GM23338 (cell line): ENCODE measurements at regions not wholly inside any gene's neighbourhood (a gene's known extent, or its start where the extent isn't known, plus 50 kb on each side); places are given as distances from the start of the nearest gene placed in this dataset.

ENCODE experiments used
- ATAC-seq: fragments of 200-7000 bp; cut with Tn5 transposase; 3 replicates; pipeline ENCODE4 v1.9.1; 2020
- DNase-seq: peaks from one replicate; pipeline ENCODE4 v3.0.0-alpha.2; 2015; ENCODE audit warnings: low spot score
- H2AFZ ChIP-seq: fragments of 200-600 bp; sonication (generic); 2 replicates; pipeline ENCODE4 v1.8.0; 2016; ENCODE audit warnings: antibody characterized with exemption, mild to moderate bottlenecking, moderate library complexity
- H3F3A ChIP-seq: fragments of 200-600 bp; sonication (generic); replicated peaks from 2 replicates; pipeline ENCODE4 v1.8.0; 2017; ENCODE audit warnings: antibody characterized with exemption, mixed run types, low read depth
- H3K27ac ChIP-seq: fragments of 200-600 bp; sonication (generic); 2 replicates; pipeline ENCODE4 v1.6.1; 2016; ENCODE audit warnings: low read depth
- H3K27me3 ChIP-seq: fragments of 200-600 bp; sonication (generic); 2 replicates; pipeline ENCODE4 v1.8.0; 2016; ENCODE audit warnings: mild to moderate bottlenecking, mixed run types, moderate library complexity; ENCODE audit not compliant: insufficient read depth
- H3K36me3 ChIP-seq: fragments of 200-600 bp; sonication (generic); 2 replicates; pipeline ENCODE4 v1.8.0; 2016; ENCODE audit warnings: mild to moderate bottlenecking; ENCODE audit not compliant: insufficient read depth
- H3K4me1 ChIP-seq: fragments of 200-600 bp; sonication (generic); 2 replicates; pipeline ENCODE4 v1.8.0; 2016; ENCODE audit warnings: mild to moderate bottlenecking, moderate library complexity; ENCODE audit not compliant: insufficient read depth
- H3K4me2 ChIP-seq: fragments of 200-600 bp; sonication (generic); 2 replicates; pipeline ENCODE4 v1.7.1; 2017; ENCODE audit warnings: mixed run types
- H3K4me3 ChIP-seq: fragments of 200-600 bp; sonication (generic); 2 replicates; pipeline ENCODE4 v1.6.1; 2016; ENCODE audit warnings: mixed run types
- H3K79me2 ChIP-seq: fragments of 200-600 bp; sonication (generic); replicated peaks from 2 replicates; pipeline ENCODE4 v1.8.0; 2017; ENCODE audit warnings: mild to moderate bottlenecking; ENCODE audit not compliant: insufficient read depth
- H3K9me2 ChIP-seq: fragments of 200-600 bp; sonication (generic); 2 replicates; pipeline ENCODE4 v1.8.0; 2017; ENCODE audit not compliant: insufficient read depth
- H4K20me1 ChIP-seq: fragments of 200-600 bp; sonication (generic); replicated peaks from 2 replicates; pipeline ENCODE4 v1.8.0; 2017; ENCODE audit warnings: mild to moderate bottlenecking; ENCODE audit not compliant: insufficient read depth
- H3K27ac Mint-ChIP-seq: 2 replicates; pipeline ENCODE4 v1.8.0; 2020; ENCODE audit warnings: inconsistent platforms, mild to moderate bottlenecking, moderate library complexity, mixed read lengths
- H3K27me3 Mint-ChIP-seq: 3 replicates; pipeline ENCODE4 v1.8.0; 2022; ENCODE audit warnings: low read depth, mild to moderate bottlenecking, moderate library complexity, mixed read lengths, inconsistent platforms; ENCODE audit not compliant: insufficient read depth, poor library complexity
- H3K36me3 Mint-ChIP-seq: 3 replicates; pipeline ENCODE4 v1.8.0; 2021; ENCODE audit warnings: low read depth, mild to moderate bottlenecking, inconsistent platforms, moderate library complexity, mixed read lengths
- H3K4me1 Mint-ChIP-seq: 3 replicates; pipeline ENCODE4 v1.8.0; 2020; ENCODE audit warnings: mild to moderate bottlenecking, inconsistent platforms, mixed read lengths
- H3K4me3 Mint-ChIP-seq: 3 replicates; pipeline ENCODE4 v1.8.0; 2021; ENCODE audit warnings: moderate library complexity, mild to moderate bottlenecking, inconsistent platforms, mixed read lengths
- H3K9me3 Mint-ChIP-seq: 3 replicates; pipeline ENCODE4 v1.8.0; 2020; ENCODE audit warnings: moderate library complexity, mild to moderate bottlenecking, inconsistent platforms, mixed read lengths
- CTCF ChIP-seq, 2 experiments: fragments of 200-600 bp in 1 of 2; sonication (generic) in 1 of 2; conservative IDR thresholded peaks; 2 replicates each; pipeline versions ENCODE4 v1.5.1 to v1.6.1; 2016 to 2017; ENCODE audit warnings: antibody characterized with exemption in 2 of 2, low read depth in 2 of 2, mild to moderate bottlenecking in 2 of 2, moderate library complexity in 1 of 2
- ETS1 ChIP-seq: IDR thresholded peaks from 2 replicates; pipeline ENCODE4 v1.6.1; 2016; ENCODE audit warnings: antibody characterized with exemption
- EZH2 ChIP-seq: fragments of 200-600 bp; sonication (generic); IDR thresholded peaks from one replicate; pipeline ENCODE4 v1.8.0; 2017; ENCODE audit warnings: antibody characterized with exemption, mild to moderate bottlenecking, low read depth; ENCODE audit not compliant: unreplicated experiment
- EZH2phosphoT487 ChIP-seq: fragments of 200-600 bp; sonication (generic); IDR thresholded peaks from one replicate; pipeline ENCODE4 v1.8.1; 2018; ENCODE audit warnings: antibody characterized with exemption; ENCODE audit not compliant: unreplicated experiment
- JUNB ChIP-seq: IDR thresholded peaks from one replicate; pipeline ENCODE4 v1.6.1; 2016; ENCODE audit warnings: antibody characterized with exemption; ENCODE audit not compliant: unreplicated experiment
- NANOG ChIP-seq: IDR thresholded peaks from 2 replicates; pipeline ENCODE4 v1.6.1; 2016; ENCODE audit warnings: antibody characterized with exemption, borderline replicate concordance
- POLR2AphosphoS5 ChIP-seq: IDR thresholded peaks from 2 replicates; pipeline ENCODE4 v1.6.1; 2016; ENCODE audit warnings: antibody characterized with exemption, low read depth
- REST ChIP-seq: IDR thresholded peaks from one replicate; pipeline ENCODE4 v1.6.1; 2018; ENCODE audit warnings: antibody characterized with exemption; ENCODE audit not compliant: unreplicated experiment
- ZNF114 ChIP-seq: fragments of 250-450 bp; sonication (Bioruptor Pico); IDR thresholded peaks from 2 replicates; pipeline ENCODE4 v1.5.0; 2020; ENCODE audit warnings: mild to moderate bottlenecking, moderate library complexity
- ZNF331 ChIP-seq: fragments of 250-450 bp; sonication (Bioruptor Pico); IDR thresholded peaks from 2 replicates; pipeline ENCODE4 v1.5.0; 2020; ENCODE audit warnings: low read depth, mild to moderate bottlenecking, moderate library complexity
- TF ChIP-seq, protein P1 (sequence below): fragments of 250-450 bp; sonication (Bioruptor Pico); IDR thresholded peaks from 2 replicates; pipeline ENCODE4 v1.5.0; 2020; ENCODE audit warnings: mild to moderate bottlenecking, moderate library complexity

- ATAC-seq (no peak), DNase-seq (no peak)
- Histone ChIP-seq H3K27ac (no peak overlapping the region), H3F3A (no peaks in the 10 kb centered on the region), H2AFZ (no peak overlapping the region), H3K27me3 (peaks cover 20% of the 10 kb centered on the region), H3K79me2 (no peaks in the 10 kb centered on the region), H3K4me3 (no peak overlapping the region), H3K9me2 (no peaks in the 10 kb centered on the region; the same call in 1 of the 2 replicates), H3K4me2 (no peak overlapping the region), H3K4me1 (no peaks in the 10 kb centered on the region), H3K36me3 (no peaks in the 10 kb centered on the region), H4K20me1 (no peaks in the 10 kb centered on the region; the same call in 1 of the 2 replicates)
- no peaks in the 10 kb centered on the region for H3K36me3 Mint-ChIP-seq
- no peak overlapping the region for H3K4me3 Mint-ChIP-seq
- H3K4me1 Mint-ChIP-seq = peaks cover 7% of the 10 kb centered on the region; the same call in 2 of the 3 replicates
- H3K27me3 Mint-ChIP-seq = peaks cover 9% of the 10 kb centered on the region
- H3K9me3 Mint-ChIP-seq = no peaks in the 10 kb centered on the region
- TF ChIP-seq, protein P1, sequence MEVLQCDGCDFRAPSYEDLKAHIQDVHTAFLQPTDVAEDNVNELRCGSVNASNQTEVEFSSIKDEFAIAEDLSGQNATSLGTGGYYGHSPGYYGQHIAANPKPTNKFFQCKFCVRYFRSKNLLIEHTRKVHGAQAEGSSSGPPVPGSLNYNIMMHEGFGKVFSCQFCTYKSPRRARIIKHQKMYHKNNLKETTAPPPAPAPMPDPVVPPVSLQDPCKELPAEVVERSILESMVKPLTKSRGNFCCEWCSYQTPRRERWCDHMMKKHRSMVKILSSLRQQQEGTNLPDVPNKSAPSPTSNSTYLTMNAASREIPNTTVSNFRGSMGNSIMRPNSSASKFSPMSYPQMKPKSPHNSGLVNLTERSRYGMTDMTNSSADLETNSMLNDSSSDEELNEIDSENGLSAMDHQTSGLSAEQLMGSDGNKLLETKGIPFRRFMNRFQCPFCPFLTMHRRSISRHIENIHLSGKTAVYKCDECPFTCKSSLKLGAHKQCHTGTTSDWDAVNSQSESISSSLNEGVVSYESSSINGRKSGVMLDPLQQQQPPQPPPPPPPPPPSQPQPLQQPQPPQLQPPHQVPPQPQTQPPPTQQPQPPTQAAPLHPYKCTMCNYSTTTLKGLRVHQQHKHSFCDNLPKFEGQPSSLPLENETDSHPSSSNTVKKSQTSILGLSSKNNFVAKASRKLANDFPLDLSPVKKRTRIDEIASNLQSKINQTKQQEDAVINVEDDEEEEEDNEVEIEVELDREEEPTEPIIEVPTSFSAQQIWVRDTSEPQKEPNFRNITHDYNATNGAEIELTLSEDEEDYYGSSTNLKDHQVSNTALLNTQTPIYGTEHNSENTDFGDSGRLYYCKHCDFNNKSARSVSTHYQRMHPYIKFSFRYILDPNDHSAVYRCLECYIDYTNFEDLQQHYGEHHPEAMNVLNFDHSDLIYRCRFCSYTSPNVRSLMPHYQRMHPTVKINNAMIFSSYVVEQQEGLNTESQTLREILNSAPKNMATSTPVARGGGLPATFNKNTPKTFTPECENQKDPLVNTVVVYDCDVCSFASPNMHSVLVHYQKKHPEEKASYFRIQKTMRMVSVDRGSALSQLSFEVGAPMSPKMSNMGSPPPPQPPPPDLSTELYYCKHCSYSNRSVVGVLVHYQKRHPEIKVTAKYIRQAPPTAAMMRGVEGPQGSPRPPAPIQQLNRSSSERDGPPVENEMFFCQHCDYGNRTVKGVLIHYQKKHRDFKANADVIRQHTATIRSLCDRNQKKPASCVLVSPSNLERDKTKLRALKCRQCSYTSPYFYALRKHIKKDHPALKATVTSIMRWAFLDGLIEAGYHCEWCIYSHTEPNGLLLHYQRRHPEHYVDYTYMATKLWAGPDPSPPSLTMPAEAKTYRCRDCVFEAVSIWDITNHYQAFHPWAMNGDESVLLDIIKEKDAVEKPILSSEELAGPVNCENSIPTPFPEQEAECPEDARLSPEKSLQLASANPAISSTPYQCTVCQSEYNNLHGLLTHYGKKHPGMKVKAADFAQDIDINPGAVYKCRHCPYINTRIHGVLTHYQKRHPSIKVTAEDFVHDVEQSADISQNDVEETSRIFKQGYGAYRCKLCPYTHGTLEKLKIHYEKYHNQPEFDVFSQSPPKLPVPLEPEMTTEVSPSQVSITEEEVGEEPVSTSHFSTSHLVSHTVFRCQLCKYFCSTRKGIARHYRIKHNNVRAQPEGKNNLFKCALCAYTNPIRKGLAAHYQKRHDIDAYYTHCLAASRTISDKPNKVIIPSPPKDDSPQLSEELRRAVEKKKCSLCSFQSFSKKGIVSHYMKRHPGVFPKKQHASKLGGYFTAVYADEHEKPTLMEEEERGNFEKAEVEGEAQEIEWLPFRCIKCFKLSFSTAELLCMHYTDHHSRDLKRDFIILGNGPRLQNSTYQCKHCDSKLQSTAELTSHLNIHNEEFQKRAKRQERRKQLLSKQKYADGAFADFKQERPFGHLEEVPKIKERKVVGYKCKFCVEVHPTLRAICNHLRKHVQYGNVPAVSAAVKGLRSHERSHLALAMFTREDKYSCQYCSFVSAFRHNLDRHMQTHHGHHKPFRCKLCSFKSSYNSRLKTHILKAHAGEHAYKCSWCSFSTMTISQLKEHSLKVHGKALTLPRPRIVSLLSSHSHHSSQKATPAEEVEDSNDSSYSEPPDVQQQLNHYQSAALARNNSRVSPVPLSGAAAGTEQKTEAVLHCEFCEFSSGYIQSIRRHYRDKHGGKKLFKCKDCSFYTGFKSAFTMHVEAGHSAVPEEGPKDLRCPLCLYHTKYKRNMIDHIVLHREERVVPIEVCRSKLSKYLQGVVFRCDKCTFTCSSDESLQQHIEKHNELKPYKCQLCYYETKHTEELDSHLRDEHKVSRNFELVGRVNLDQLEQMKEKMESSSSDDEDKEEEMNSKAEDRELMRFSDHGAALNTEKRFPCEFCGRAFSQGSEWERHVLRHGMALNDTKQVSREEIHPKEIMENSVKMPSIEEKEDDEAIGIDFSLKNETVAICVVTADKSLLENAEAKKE (CRISPR knock-in tag) = no peak
- TF ChIP-seq ZNF114 (CRISPR knock-in tag) (no peak), JUNB (no peak), CTCF (conservative IDR thresholded peaks at IDR 0.05; ENCODE audit: low read depth in 2 of 2) (no peak), POLR2AphosphoS5 (no peak), EZH2phosphoT487 (no peak), REST (no peak), ZNF331 (CRISPR knock-in tag) (no peak), NANOG (no peak), EZH2 (no peak), ETS1 (no peak)
- H3K27ac Mint-ChIP-seq = no peak overlapping the region
These were observed 119.6 kb upstream of the BRINP3 start for GRCh38 chr1:190597294-190597693.
